IMR-90 (cell line): ENCODE measurements at regions not wholly inside any gene's neighbourhood (a gene's known extent, or its start where the extent isn't known, plus 50 kb on each side); places are given as distances from the start of the nearest gene placed in this dataset.
"Not testable (repeated sequence)": the region's sequence is repeated elsewhere in the genome, so short reads cannot be mapped to it uniquely, and the experiment has no call there.

Experiments
- ATAC-seq: fragments of 200-7000 bp; cut with Tn5 transposase; 2 replicates; pipeline ENCODE4 v1.9.1; 2020; ENCODE audit warnings: low read depth, mild to moderate bottlenecking, moderate library complexity
- BruUV-seq: library from RNA; stranded (reverse); fragments of 400-500 nt; replicated peaks from 2 replicates; lab custom pipeline; 2021; lab: Mats Ljungman, UMichigan
- CTCF ChIA-PET: fragments of 300-600 bp; formaldehyde crosslinking; extraction: SDS; loops from one replicate; lab custom pipeline; 2021; ENCODE audit warnings: antibody characterized with exemption; lab: Yijun Ruan, JAX
- POLR2A ChIA-PET: fragments of 300-600 bp; sonication (Branson Sonifier 250); formaldehyde crosslinking; loops from one replicate; lab custom pipeline; 2022; ENCODE audit warnings: antibody characterized with exemption; ENCODE audit not compliant: unreplicated experiment; lab: Charles Lee
- DNase-seq: peaks from one replicate; pipeline ENCODE4 v3.0.0; 2013
- H2AFZ ChIP-seq: replicated peaks from 2 replicates; pipeline ENCODE3; 2013; ENCODE audit warnings: low read length, mild to moderate bottlenecking; ENCODE audit not compliant: poor library complexity
- H2AK5ac ChIP-seq: 2 replicates; pipeline ENCODE4 v1.6.1; 2013; ENCODE audit warnings: low read depth, low read length, inconsistent platforms
- H2AK9ac ChIP-seq: replicated peaks from 2 replicates; pipeline ENCODE3; 2013; ENCODE audit warnings: mild to moderate bottlenecking, low read depth, low read length, moderate library complexity; ENCODE audit not compliant: poor library complexity
- H2BK120ac ChIP-seq: 2 replicates; pipeline ENCODE4 v1.6.1; 2013; ENCODE audit warnings: low read depth, low read length, inconsistent platforms
- H2BK15ac ChIP-seq: 3 replicates; pipeline ENCODE4 v1.6.1; 2013; ENCODE audit warnings: low read depth, low read length, inconsistent platforms
- H2BK20ac ChIP-seq: 2 replicates; pipeline ENCODE4 v1.6.1; 2013; ENCODE audit warnings: low read depth, mild to moderate bottlenecking, inconsistent platforms, low read length, moderate library complexity
- H2BK5ac ChIP-seq: 2 replicates; pipeline ENCODE4 v1.6.1; 2013; ENCODE audit warnings: mild to moderate bottlenecking, low read depth, low read length, inconsistent platforms; ENCODE audit not compliant: poor library complexity, severe bottlenecking
- H3K14ac ChIP-seq: replicated peaks from 2 replicates; pipeline ENCODE4 v1.6.1; 2013; ENCODE audit warnings: low read depth, low read length, inconsistent platforms
- H3K18ac ChIP-seq: 2 replicates; pipeline ENCODE4 v1.6.1; 2013; ENCODE audit warnings: low read depth, low read length, control low read depth
- H3K23ac ChIP-seq: 2 replicates; pipeline ENCODE4 v1.6.1; 2013; ENCODE audit warnings: low read depth, low read length, inconsistent platforms
- H3K27ac ChIP-seq: 2 replicates; pipeline ENCODE4 v1.5.1; 2013; ENCODE audit warnings: mild to moderate bottlenecking, control low read depth, low read length; ENCODE audit not compliant: insufficient read depth
- H3K27me3 ChIP-seq: 2 replicates; pipeline ENCODE4 v1.6.1; 2013; ENCODE audit warnings: low read length; ENCODE audit not compliant: control insufficient read depth, insufficient read depth
- H3K36me3 ChIP-seq: 2 replicates; pipeline ENCODE4 v1.6.1; 2013; ENCODE audit warnings: low read length, mixed read lengths; ENCODE audit not compliant: control insufficient read depth, insufficient read depth
- H3K4ac ChIP-seq: 2 replicates; pipeline ENCODE4 v1.6.1; 2013; ENCODE audit warnings: low read depth, low read length, inconsistent platforms
- H3K4me1 ChIP-seq: 2 replicates; pipeline ENCODE4 v1.6.1; 2013; ENCODE audit warnings: low read length, mixed read lengths; ENCODE audit not compliant: control insufficient read depth, insufficient read depth
- H3K4me2 ChIP-seq: 2 replicates; pipeline ENCODE4 v1.6.1; 2013; ENCODE audit warnings: low read depth, mild to moderate bottlenecking, control low read depth, low read length, moderate library complexity
- H3K4me3 ChIP-seq: 2 replicates; pipeline ENCODE4 v1.5.1; 2013; ENCODE audit warnings: low read depth, mild to moderate bottlenecking, control low read depth, low read length, moderate library complexity; ENCODE audit not compliant: insufficient read depth
- H3K56ac ChIP-seq: 2 replicates; pipeline ENCODE4 v1.6.1; 2013; ENCODE audit warnings: low read length, inconsistent platforms; ENCODE audit not compliant: insufficient read depth; ENCODE audit errors: extremely low read depth
- H3K79me1 ChIP-seq, 2 experiments: 2 replicates each; pipeline ENCODE4 v1.6.1; 2013; ENCODE audit warnings: low read length in 2 of 2, inconsistent platforms in 1 of 2, low read depth in 1 of 2
- H3K9ac ChIP-seq: 2 replicates; pipeline ENCODE4 v1.6.1; 2013; ENCODE audit warnings: low read depth, low read length, control low read depth
- H3K9me1 ChIP-seq: 2 replicates; pipeline ENCODE4 v1.6.1; 2013; ENCODE audit warnings: low read length, inconsistent platforms; ENCODE audit not compliant: insufficient read depth
- H3K9me3 ChIP-seq: 2 replicates; pipeline ENCODE4 v1.6.1; 2013; ENCODE audit warnings: low read length; ENCODE audit not compliant: control insufficient read depth, insufficient read depth
- H4K20me1 ChIP-seq: 2 replicates; pipeline ENCODE4 v1.6.1; 2013; ENCODE audit warnings: low read length, inconsistent platforms; ENCODE audit not compliant: insufficient read depth
- H4K5ac ChIP-seq: 2 replicates; pipeline ENCODE4 v1.6.1; 2013; ENCODE audit warnings: mild to moderate bottlenecking, low read depth, low read length, control low read depth
- H4K8ac ChIP-seq, 2 experiments: 2 replicates each; pipeline ENCODE4 v1.6.1; 2013; ENCODE audit warnings: low read depth in 2 of 2, low read length in 2 of 2, control low read depth in 1 of 2, inconsistent platforms in 1 of 2
- H4K91ac ChIP-seq: 2 replicates; pipeline ENCODE4 v1.6.1; 2013; ENCODE audit warnings: low read depth, low read length, inconsistent platforms; ENCODE audit not compliant: insufficient read depth
- BHLHE40 ChIP-seq: fragments of 150-350 bp; IDR thresholded peaks from 2 replicates; pipeline ENCODE4 v1.6.1; 2016; ENCODE audit warnings: mild to moderate bottlenecking, low read depth, low read length
- CHD1 ChIP-seq: IDR thresholded peaks from 2 replicates; pipeline ENCODE4 v1.6.1; 2012; ENCODE audit warnings: low read depth, low read length, improper control_type of control experiment
- RCOR1 ChIP-seq: IDR thresholded peaks from 2 replicates; pipeline ENCODE4 v1.6.1; 2012; ENCODE audit warnings: mild to moderate bottlenecking, low read length, improper control_type of control experiment; ENCODE audit not compliant: insufficient replicate concordance
- WGBS, 2 experiments: methylation state at CpG; one replicate each; pipeline versions ENCODE4 v1.1.5 to v1.1.7; 2013; ENCODE audit warnings: missing lambda C conversion rate in 2 of 2; ENCODE audit not compliant: insufficient read length in 1 of 2; ENCODE audit errors: extremely low coverage in 2 of 2; 5-methylcytosine and 5-hydroxymethylcytosine counted together
- dilution Hi-C: fragments of 300-500 bp; cut with HindIII; formaldehyde crosslinking; loops from one replicate; pipeline ENCODE4 v1.14.3; 2018; ENCODE audit warnings: low sequenced_read_pairs; ENCODE audit not compliant: unreplicated experiment
- in situ Hi-C: fragments of 300-500 bp; cut with MboI; formaldehyde crosslinking; loops from 3 replicates; pipeline ENCODE4 v1.14.3; 2019; ENCODE audit warnings: low sequenced_read_pairs, inconsistent platforms, mixed read lengths
- intact Hi-C: fragments of 100-400 bp; cut with micrococcal nuclease; formaldehyde crosslinking; loops from 2 replicates; pipeline ENCODE4 v1.10.0; 2022
- TF ChIP-seq, protein P1 (sequence below): fragments of 150-350 bp; IDR thresholded peaks from 2 replicates; pipeline ENCODE4 v1.6.1; 2017; ENCODE audit warnings: mild to moderate bottlenecking, antibody characterized with exemption, low read length, low read depth
- TF ChIP-seq, protein P2 (sequence below): fragments of 150-350 bp; IDR thresholded peaks from 2 replicates; pipeline ENCODE4 v1.6.1; 2016; ENCODE audit warnings: low read depth, mild to moderate bottlenecking, low read length, moderate library complexity, borderline replicate concordance

DNA sequence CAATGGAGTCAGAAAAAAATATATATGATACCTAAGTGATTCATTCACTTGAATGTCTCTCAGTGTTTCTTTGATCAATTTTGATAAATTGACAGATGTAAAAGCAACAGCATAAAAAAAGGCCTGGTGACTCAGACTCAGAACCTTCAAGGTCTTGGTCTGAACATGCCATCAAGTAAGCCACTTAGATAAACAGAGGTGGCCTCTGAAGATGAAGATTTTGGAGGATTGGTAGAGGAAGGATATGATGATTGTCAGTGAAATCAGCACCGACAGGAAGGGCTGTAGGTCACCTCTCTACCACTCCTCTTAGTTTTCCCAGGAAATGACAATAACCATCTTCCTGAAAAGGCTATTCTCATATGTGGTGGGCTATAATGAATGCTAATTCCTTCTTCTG lies 422.8 kb upstream of the EPHA7 start:
- Histone ChIP-seq H3K27me3 (no peaks in the 10 kb centered on the region), H2AK9ac (no peak overlapping the region), H2AK5ac (no peak overlapping the region), H3K36me3 (no peaks in the 10 kb centered on the region), H3K4ac (no peak overlapping the region), H3K23ac (no peak overlapping the region), H4K20me1 (no peaks in the 10 kb centered on the region), H2BK15ac (no peak overlapping the region), H2BK5ac (no peak overlapping the region), H3K14ac (no peak overlapping the region), H3K18ac (no peak overlapping the region), H3K4me2 (no peak overlapping the region), H4K5ac (no peak overlapping the region), H2AFZ (no peak overlapping the region), H2BK20ac (no peak overlapping the region), H3K56ac (no peak overlapping the region), H3K27ac (no peak overlapping the region), H4K91ac (no peak overlapping the region), H2BK120ac (no peak overlapping the region), H3K4me3 (no peak overlapping the region), H3K9ac (no peak overlapping the region), H3K4me1 (no peaks in the 10 kb centered on the region), H4K8ac (no peak overlapping the region), H3K9me3 (no peaks in the 10 kb centered on the region), H3K79me1 (no peaks in the 10 kb centered on the region), H3K9me1 (no peaks in the 10 kb centered on the region)
- CTCF ChIA-PET, result no interaction called here
- no CpG with 5 or more reads among the region's 1 CpG for WGBS, 2 experiments
- BruUV-seq, result no TSS peak
- DNase-seq, result no peak
- ATAC-seq, result no peak
- intact Hi-C loops, result no loop called here
- POLR2A ChIA-PET, result no interaction called here
- dilution Hi-C loops, result no loop called here
- in situ Hi-C loops, result no loop called here
- TF ChIP-seq, protein P1, sequence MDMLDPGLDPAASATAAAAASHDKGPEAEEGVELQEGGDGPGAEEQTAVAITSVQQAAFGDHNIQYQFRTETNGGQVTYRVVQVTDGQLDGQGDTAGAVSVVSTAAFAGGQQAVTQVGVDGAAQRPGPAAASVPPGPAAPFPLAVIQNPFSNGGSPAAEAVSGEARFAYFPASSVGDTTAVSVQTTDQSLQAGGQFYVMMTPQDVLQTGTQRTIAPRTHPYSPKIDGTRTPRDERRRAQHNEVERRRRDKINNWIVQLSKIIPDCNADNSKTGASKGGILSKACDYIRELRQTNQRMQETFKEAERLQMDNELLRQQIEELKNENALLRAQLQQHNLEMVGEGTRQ, result no peak
- TF ChIP-seq, protein P2, sequence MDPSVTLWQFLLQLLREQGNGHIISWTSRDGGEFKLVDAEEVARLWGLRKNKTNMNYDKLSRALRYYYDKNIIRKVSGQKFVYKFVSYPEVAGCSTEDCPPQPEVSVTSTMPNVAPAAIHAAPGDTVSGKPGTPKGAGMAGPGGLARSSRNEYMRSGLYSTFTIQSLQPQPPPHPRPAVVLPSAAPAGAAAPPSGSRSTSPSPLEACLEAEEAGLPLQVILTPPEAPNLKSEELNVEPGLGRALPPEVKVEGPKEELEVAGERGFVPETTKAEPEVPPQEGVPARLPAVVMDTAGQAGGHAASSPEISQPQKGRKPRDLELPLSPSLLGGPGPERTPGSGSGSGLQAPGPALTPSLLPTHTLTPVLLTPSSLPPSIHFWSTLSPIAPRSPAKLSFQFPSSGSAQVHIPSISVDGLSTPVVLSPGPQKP, result no peak
- TF ChIP-seq CHD1, result no peak
- no peak for TF ChIP-seq BHLHE40
- TF ChIP-seq RCOR1, result no peak

DNA sequence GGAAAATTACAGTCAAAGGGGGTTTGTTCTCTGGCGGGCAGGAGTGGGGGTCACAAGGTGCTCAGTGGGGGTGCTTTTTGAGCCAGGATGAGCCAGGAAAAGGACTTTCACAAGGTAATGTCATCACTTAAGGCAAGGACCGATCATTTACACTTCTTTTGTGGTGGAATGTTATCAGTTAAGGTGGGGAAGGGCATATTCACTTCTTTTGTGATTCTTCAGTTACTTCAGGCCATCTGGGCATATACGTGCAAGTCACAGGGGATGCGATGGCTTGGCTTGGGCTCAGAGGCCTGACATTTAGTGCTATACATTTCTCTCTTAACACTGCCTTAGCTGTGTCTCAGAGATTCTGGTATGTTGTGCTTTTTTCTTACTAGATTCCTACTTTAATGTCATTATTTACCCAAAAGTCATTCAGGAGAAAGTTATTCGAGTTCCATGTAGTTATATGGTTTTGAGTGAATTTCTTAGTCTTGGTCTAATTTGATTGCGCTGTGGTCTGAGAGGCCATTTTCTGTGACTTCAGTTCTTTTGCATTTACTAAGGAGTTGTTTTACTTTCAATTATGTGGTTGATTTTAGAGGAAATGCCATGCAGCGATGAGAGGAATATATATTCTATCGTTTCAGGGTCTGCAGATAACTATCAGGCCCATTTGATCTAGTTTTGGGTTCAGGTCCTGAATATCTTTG lies 416.2 kb upstream of the EPHA7 start:
- CTCF ChIA-PET, in situ Hi-C loops, H2BK120ac ChIP-seq, H3K9me3 ChIP-seq, dilution Hi-C loops, H3K23ac ChIP-seq, H3K4me1 ChIP-seq, H3K4ac ChIP-seq, H3K9ac ChIP-seq, H3K27me3 ChIP-seq, BruUV-seq, H3K9me1 ChIP-seq, H3K4me3 ChIP-seq, H3K27ac ChIP-seq, POLR2A ChIA-PET, H3K4me2 ChIP-seq, H3K18ac ChIP-seq, H4K5ac ChIP-seq, H3K14ac ChIP-seq, H3K36me3 ChIP-seq, H2BK15ac ChIP-seq, H4K8ac ChIP-seq, H2BK20ac ChIP-seq, H2AFZ ChIP-seq, H2BK5ac ChIP-seq, DNase-seq, intact Hi-C loops, H4K91ac ChIP-seq, H3K79me1 ChIP-seq, H2AK9ac ChIP-seq, H2AK5ac ChIP-seq, ATAC-seq, H3K56ac ChIP-seq, H4K20me1 ChIP-seq: not testable (repeated sequence)
- no CpG with 5 or more reads among the region's 8 CpGs for WGBS, 2 experiments
